GM12875 (cell line): ENCODE measurements at regions not wholly inside any gene's neighbourhood (a gene's known extent, or its start where the extent isn't known, plus 50 kb on each side); places are given as distances from the start of the nearest gene placed in this dataset.
"Not testable (repeated sequence)": the region's sequence is repeated elsewhere in the genome, so short reads cannot be mapped to it uniquely, and the experiment has no call there.

Experiments
- H3K4me3 ChIP-seq: one replicate; pipeline ENCODE4 v1.5.1; 2011; ENCODE audit warnings: low read depth, low read length, control low read depth
- CTCF ChIP-seq: IDR thresholded peaks from 2 replicates; pipeline ENCODE4 v1.5.1; 2011; ENCODE audit warnings: low read depth, mild to moderate bottlenecking, control low read depth, inconsistent platforms, low read length, moderate library complexity, borderline replicate concordance; ENCODE audit not compliant: insufficient read depth

DNA sequence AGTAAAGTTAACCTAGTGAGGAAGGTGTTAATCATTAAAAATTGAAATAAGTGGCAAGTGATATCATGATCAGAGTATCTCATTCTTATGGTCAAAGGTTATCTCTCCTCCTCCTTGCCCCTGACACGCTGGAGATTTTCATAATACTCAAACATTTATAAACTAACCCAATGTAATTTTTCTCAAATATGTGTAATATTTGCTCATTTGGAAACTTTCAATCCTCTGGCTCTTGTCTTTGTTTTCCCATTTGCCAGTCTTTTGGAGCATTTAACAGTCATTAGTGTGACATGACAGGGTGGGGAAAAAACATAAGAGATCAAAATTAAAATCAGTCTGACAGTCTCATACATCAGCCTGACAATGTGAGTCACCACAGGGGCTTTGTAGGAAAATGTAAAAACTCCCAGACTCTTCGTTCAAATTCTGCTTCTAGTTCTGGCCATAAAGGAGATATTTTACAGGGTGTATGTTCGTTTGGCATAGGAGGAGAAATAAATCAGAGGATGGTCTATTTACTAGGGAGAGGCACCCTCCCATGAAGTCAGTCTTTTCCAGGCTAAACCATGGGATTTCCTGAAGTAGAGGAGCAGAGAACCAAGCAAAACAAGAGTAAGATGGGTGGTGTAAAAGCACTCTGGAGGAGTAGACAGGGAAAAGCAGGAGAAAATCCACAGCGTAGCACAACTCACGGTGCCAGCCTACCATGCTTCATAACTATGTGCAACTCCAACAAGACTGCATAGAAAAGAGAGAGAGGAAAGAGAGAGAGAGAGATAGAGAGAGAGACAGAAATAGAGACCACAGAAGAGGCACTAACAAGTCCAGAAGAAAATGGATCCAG is 369.2 kb upstream of the PDE3A start:
- no peak overlapping the region for H3K4me3 ChIP-seq
- no peak for TF ChIP-seq CTCF

- no peak overlapping the region for H3K4me3 ChIP-seq
- no peak for TF ChIP-seq CTCF
These were observed 368.6 kb upstream of the PDE3A start for GRCh38 chr12:19999805-20000138.

GRCh38 chr12:20000229-20000849 is 368.0 kb upstream of the PDE3A start:
- no peak for TF ChIP-seq CTCF
- no peak overlapping the region for H3K4me3 ChIP-seq

- H3K4me3 ChIP-seq: no peak overlapping the region
- no peak for TF ChIP-seq CTCF
These were observed 365.1 kb upstream of the PDE3A start for GRCh38 chr12:20003252-20003651.

DNA sequence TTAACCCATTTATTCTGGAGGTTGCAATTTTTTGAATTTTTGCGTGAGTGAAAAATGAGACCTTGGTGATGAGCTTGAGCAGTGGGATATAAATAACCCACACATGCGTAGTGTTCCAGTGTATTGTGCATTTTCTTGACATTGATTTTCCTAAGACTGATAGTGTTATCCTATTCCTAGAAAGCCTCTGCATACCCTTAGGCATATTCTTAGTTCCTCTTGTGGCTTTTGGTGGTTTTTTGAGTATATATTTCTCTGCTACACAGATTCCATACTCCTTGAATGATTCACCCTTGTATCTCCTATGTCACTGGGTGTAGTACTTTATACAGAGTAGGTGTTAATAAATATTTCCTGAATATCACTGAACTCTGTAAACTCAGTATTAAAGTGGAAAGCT is 363.4 kb upstream of the PDE3A start:
- H3K4me3 ChIP-seq: no peak overlapping the region
- TF ChIP-seq CTCF: no peak

DNA sequence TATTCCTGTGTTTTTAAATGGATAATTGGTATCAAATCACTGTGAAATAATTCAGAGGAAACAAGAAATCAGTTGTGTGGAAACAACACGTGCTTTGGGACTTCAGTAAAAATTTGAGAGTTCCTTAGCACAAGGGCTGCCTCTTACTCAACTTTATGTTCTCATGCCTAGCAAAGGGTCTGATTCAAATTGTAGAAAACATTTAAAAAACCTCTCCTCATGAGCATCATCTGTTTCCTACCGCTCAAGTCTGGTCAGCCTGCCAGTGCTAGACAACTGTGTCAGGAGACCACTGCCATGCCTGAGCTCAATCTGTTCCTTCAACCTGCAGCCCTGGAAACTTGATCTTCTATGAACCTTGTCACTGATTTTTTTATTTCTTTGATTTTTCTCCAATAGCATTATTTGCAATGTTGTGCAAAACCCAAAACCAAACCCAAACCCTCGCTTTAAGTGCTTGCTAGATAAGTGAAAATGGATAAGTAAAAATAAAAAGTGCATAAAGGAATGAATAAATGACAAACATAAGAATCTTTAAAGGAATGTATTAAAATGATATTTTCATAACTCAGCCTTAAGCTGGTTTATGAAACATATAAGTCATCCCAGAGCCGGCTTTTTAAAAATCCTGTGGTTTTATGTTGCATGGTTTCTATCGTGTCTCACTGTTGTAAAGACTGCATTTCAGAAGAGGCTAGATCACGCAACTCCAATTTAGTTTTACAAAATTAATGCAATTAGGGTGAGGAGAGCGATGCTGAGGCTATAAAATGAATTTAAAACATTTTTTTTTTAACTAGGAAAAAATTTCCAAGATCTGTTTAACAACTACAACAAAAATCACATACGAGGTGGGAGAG is 361.2 kb upstream of the PDE3A start:
- TF ChIP-seq CTCF: no peak
- H3K4me3 ChIP-seq: no peak overlapping the region

DNA sequence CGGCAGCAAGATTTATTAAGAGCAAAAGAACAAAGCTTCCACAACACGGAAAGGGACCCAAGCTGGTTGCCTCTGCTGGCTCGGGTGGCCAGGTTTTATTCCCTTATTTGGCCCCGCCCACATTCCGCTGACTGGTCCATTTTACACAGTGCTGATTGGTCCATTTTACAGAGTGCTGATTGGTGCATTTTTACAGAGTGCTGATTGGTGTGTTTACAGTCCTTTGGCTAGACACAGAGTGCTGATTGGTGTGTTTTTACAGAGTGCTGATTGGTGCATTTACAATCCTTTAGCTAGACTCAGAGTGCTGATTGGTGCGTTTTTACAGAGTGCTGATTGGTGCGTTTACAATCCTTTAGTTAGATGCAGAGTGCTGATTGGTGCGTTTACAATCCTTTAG is 358.4 kb upstream of the PDE3A start:
- H3K4me3 ChIP-seq: not testable (repeated sequence)
